ENCODE measurements at regions not wholly inside any gene's neighbourhood (a gene's known extent, or its start where the extent isn't known, plus 50 kb on each side); places are given as distances from the start of the nearest gene placed in this dataset.
"Not testable (repeated sequence)": the region's sequence is repeated elsewhere in the genome, so short reads cannot be mapped to it uniquely, and the experiment has no call there.

- DNase-seq: no peak
These were observed 274.1 kb downstream of the REEP3 start for GRCh38 chr10:63795094-63795860.

- DNase-seq: no peak
These were observed 277.6 kb downstream of the REEP3 start for GRCh38 chr10:63798599-63799498.

DNA sequence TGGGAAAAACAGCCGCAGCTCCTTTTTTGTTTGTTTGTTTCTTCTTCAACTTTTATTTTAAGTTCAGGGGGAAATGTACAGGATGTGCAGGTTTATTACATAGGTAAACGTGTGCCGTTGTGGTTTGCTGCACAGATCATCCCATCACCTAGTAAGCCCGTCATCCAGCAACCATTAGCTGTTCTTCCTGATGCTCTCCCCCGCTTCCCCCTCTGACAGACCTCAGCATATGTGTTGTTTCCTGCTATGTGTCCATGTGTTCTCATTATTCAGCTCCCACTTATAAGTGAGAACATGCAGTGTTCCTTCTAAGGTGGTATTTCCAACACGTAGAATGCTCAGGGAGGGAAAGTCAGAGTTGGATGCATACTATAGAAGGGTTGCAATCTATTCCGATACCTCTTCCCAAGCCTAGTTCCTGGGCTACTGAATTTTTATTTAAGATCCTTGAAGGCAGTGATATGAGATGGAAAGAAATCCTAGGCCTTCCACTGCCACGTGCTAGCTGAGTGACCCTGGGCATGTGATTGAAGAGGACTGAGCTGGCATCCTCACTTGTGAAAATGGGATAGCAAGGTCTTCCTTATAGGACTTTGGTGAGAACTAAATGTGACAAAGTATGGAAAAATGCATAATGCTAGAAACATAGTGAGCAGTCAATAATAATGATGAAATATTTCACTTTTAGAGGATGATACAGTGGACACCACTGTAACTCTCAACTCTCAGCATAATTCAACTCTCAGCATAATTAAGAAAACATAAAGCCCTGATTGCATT is 278.5 kb downstream of the REEP3 start:
- no peak for DNase-seq

GRCh38 chr10:63801166-63801565 is 280.0 kb downstream of the REEP3 start:
- DNase-seq: no peak

GRCh38 chr10:63806330-63806729 is 285.1 kb downstream of the REEP3 start:
- DNase-seq: no peak

- DNase-seq: no peak
These were observed 291.3 kb downstream of the REEP3 start for GRCh38 chr10:63812501-63812900.

DNA sequence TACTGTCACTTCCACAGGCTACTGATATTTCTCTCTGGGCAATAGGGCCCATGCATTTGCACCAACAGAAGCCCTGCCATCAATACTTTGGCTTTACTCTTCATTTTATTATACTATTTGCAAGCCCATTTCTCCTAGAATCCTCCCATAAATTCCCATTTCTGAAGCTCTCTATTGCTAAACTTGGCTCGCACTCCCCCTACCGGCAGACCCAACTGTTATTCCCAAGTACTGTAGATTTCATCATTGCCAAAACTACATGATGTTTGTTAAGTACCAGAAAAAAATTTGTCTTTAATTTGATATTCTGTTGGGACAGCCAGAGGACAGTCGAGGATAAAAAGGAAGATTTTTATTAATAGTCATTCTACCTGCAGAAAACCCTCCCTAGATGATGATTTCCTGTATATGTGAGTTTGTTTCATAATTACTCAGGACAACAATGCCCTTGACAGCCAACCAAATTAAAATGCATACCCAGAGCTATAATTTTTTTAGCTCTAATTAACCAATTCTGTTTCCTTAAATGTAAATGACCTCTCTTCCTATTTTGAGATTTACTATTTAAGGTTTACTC is 298.6 kb downstream of the REEP3 start:
- DNase-seq: peak; percentile 6

- DNase-seq: no peak
These were observed 301.3 kb downstream of the REEP3 start for GRCh38 chr10:63822496-63822895.

DNA sequence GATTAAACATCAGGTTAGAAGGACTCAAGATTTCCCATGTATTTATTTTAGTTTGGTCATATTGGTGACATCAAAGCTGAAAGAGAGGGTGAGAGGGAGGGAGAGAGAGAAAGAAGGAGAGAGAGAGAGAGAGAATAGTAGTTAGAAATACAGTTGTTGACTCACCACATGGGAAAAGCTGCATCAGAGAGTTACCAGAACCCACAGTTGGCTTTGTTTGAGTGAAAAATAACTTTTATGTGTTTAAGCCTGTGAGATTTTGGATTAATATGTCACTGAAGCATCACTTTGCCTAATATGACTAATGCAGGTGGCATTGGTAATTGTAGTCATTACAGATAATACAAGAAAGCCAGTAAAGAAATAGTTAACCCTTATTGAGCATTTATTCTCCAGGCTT is 303.9 kb downstream of the REEP3 start:
- no peak for DNase-seq

DNA sequence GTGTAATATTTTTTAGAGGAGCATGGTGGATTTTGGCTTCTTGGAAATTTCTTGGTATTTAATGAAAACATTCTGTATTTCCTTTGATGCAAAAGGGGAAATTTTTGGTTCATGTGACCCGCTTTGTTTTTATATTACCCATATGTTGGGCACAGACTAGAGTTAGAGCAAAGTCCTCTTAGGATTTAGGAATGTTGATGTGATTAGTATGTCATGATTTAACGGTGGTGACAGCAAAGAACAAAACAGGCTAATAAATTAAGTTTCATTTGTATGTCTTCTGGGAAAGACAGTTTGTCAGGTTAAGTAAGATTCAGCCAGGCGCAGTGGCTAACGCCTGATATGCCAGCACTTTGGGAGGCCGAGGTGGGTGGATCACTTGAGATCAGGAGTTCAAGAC is 304.6 kb downstream of the REEP3 start:
- no peak for DNase-seq

DNA sequence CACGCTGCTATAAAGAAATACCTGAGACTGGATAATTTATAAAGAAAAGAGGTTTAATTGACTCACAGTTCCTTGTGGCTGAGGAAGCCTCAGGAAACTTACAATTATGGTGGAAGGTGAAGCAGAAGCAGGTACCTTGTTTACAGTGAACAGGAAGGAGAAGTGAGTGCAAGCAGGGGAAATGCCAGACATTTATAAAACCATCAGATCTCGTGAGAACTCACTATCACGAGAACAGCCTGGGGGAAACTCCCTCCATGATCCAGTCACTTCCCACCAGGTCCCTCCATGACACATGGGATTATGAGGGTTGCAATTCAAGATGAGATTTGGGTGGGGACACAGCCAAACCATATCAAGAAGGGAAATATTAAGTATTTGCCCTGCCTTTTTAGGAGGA is 305.8 kb downstream of the REEP3 start:
- DNase-seq: not testable (repeated sequence)

- no peak for DNase-seq
These were observed 307.8 kb downstream of the REEP3 start for GRCh38 chr10:63829020-63829419.

- DNase-seq: no peak
These were observed 308.5 kb downstream of the REEP3 start for GRCh38 chr10:63829573-63830149.

GRCh38 chr10:63832686-63833085 is 311.5 kb downstream of the REEP3 start:
- no peak for DNase-seq

DNA sequence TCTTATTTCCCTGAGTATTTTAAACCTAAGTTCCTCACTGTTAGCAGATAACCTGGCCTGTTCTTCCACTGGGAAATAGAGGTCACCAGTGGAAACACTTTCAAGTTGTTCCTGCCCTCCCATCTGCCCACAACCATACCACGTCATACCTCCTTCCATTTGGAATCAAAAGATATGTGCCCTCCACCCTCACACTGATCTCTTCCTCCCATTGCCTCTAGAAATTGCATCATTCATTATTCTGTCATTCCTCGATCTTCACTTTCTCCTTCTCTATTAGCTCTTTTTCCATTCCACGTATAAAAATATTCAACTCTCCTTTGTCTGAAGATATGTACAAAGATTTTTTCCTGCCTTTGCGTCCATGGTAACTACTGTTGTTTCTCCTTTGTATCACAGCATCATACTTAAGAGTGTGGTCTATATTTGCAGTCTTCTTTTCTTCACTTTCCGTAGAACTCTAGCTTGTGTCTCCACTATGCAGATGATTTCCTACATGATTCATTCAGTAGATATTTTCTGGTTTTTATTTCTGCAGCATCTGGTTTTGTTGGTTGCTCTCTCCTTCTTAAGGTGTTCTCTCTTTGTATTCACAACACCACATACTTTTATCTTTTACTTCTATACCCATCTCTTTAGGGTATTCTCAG is 312.3 kb downstream of the REEP3 start:
- no peak for DNase-seq

- DNase-seq: no peak
These were observed 315.7 kb downstream of the REEP3 start for GRCh38 chr10:63836666-63837442.

DNA sequence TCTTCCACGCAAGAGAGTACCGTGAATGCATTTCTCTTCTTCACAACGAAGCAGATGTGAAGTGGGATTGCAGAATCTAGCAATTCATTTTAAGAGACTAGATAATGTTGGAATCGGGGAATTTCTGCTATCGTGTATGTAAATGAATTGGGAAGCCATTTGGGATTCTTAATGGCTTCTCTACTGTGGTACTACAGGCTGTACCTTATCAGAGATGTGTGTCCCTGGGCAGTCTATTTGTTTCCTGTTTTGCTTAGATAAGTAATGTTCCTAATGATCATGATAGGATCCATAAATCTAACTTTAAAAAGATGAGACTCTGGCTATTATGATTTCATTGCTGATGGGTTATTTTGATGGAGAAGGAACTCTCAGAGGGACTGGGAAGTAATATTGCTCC is 320.6 kb downstream of the REEP3 start:
- no peak for DNase-seq

- DNase-seq: no peak
These were observed 321.9 kb downstream of the REEP3 start for GRCh38 chr10:63843107-63843506.

GRCh38 chr10:63848871-63849270 is 327.7 kb downstream of the REEP3 start:
- not testable (repeated sequence) for DNase-seq

DNA sequence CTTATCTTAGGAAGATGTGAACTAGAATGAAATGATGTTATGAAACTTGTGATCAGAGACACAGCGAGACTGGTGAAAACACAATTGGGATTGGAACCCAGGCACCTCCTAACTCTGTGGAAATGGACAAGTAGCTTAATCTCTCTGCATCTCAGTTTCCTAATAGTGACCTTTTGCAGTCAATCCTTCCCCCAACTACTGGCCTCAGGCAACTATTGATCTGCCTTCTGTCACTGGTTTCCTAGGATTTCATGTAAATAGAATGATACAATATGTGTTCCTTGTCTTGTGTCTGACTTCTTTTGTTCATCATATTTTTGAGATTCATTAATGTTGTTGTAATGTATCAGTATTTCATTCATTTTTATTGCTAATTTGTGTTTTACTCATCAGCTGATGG is 341.7 kb downstream of the REEP3 start:
- no peak for DNase-seq

DNA sequence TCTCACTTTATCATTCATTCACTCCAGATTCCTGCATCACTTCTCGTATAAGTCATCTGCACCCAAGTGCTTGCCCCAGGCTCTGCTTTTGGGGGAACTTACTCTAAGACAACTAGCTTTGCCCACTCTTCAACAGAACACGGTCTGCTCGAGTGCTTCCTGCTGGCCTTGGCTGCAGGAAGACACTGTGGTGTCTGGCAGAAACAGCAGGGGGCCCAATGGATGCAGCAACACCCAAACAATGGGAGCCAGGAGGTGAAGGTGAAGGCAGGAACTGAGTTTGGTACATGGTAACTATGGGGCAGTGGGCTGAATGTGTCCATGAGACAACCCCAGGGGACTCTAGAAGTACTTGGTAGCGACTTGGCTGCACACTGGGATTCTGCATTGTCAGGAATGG is 344.0 kb downstream of the REEP3 start:
- no peak for DNase-seq

All from NCI-H1436 (cell line).